Heart right ventricle (tissue), 16 donors: ENCODE measurements at regions not wholly inside any gene's neighbourhood (a gene's known extent, or its start where the extent isn't known, plus 50 kb on each side); places are given as distances from the start of the nearest gene placed in this dataset.

ENCODE experiments used
- ATAC-seq, 8 donors: fragments of 200-7000 bp; cut with Tn5 transposase; one replicate each; pipeline ENCODE4 v1.9.1; 2020; ENCODE audit warnings: mild to moderate bottlenecking in 8 of 8, moderate library complexity in 8 of 8, moderate number of reproducible peaks in 1 of 8
- DNase-seq, 2 donors: peaks; one replicate each; pipeline ENCODE4 v3.0.0-alpha.2; 2020
- H3K27ac ChIP-seq, 10 donors: fragments of 200-600 bp; sonication (generic) in 2 of 10; one replicate each; pipeline versions ENCODE4 v1.5.0 to v1.8.0; 2020 to 2022; ENCODE audit warnings: mild to moderate bottlenecking in 3 of 10
- H3K27me3 ChIP-seq, 7 donors: fragments of 200-600 bp; one replicate each; pipeline ENCODE4 v1.8.0; 2021 to 2022; ENCODE audit warnings: mild to moderate bottlenecking in 2 of 7
- H3K36me3 ChIP-seq, 9 donors: fragments of 200-600 bp; sonication (generic) in 1 of 9; one replicate each; pipeline versions ENCODE4 v1.5.0 to v1.8.0; 2020 to 2022; ENCODE audit warnings: mild to moderate bottlenecking in 2 of 9
- H3K4me1 ChIP-seq, 9 donors: fragments of 200-600 bp; sonication (generic) in 1 of 9; one replicate each; pipeline versions ENCODE4 v1.5.0 to v1.8.0; 2020 to 2022; ENCODE audit warnings: mild to moderate bottlenecking in 4 of 9
- H3K4me3 ChIP-seq, 10 donors: fragments of 200-600 bp; sonication (generic) in 2 of 10; one replicate each; pipeline versions ENCODE4 v1.5.0 to v1.8.0; 2020 to 2022; ENCODE audit warnings: mild to moderate bottlenecking in 7 of 10, moderate library complexity in 2 of 10
- H3K9me3 ChIP-seq, 11 donors: fragments of 200-600 bp in 10 of 11; sonication (generic) in 2 of 11; one replicate each; pipeline versions ENCODE4 v1.5.0 to v1.8.0; 2013 to 2022; ENCODE audit warnings: mild to moderate bottlenecking in 2 of 11, control low read depth in 1 of 11, moderate library complexity in 1 of 11
- WGBS, 2 donors: extraction: QIAGEN DNeasy Blood & Tissue Kit; methylation state at CpG; one replicate each; pipeline ENCODE4 v1.1.7; 2013; ENCODE audit warnings: inconsistent platforms in 1 of 2; 5-methylcytosine and 5-hydroxymethylcytosine counted together
- intact Hi-C, 10 donors: fragments of 100-400 bp; cut with DNase I; formaldehyde crosslinking; loops; one replicate each; pipeline versions ENCODE4 v1.11.1 to v1.14.2; 2022
- TF ChIP-seq, protein P1 (sequence below), 9 donors: fragments of 200-600 bp; sonication (generic) in 2 of 9; IDR thresholded peaks; one replicate each; pipeline versions ENCODE4 v1.5.0 to v1.8.0; 2021 to 2022; ENCODE audit warnings: antibody characterized with exemption in 9 of 9, mild to moderate bottlenecking in 5 of 9, moderate library complexity in 1 of 9
- donor health status: Arrhythmogenic right ventricular cardiomyopathy.
- donor health status: ischemic (EF 13 %, LVEDD 7.1; RV severe dilation, severe dysfunction).
- donor health status: healthy with polysubstance abuse.
- donor health status: DM: no; HTN: yes; CAD: no.
- donor health status: DM: no; HTN: no; CAD: no.
- donor health status: ischemic (EF 25% LVEDD 6.9; RV normal size, moderate dysfunction).
- donor health status: ischemic (EF 25% LVEDD 5.7; RV mildly dilated, moderate dysfunction).
- donor health status: healthy.
- donor health status: DM: yes; HTN: yes; CAD: no.
- donor health status: Ischemic cardiomyopathy.
- donor health status: ischemic (EF 35%, LVEDD 5.7; RV mildly dilated, moderate dysfunction).
- donor health status: nonischemic (EF 11% LVEDD 7.7; RV severe dilation, severe dysfunction).
- donor health status: DM: yes; HTN: yes; CAD: no.
- donor health status: PGD.
- donor health status: ischemic (EF 29% LVEDD 5.4; RV normal size, mild dysfunction).
- donor health status: nonischemic (EF 23%, LVEDD 6.1; RV moderate dilation, normal function).

DNA sequence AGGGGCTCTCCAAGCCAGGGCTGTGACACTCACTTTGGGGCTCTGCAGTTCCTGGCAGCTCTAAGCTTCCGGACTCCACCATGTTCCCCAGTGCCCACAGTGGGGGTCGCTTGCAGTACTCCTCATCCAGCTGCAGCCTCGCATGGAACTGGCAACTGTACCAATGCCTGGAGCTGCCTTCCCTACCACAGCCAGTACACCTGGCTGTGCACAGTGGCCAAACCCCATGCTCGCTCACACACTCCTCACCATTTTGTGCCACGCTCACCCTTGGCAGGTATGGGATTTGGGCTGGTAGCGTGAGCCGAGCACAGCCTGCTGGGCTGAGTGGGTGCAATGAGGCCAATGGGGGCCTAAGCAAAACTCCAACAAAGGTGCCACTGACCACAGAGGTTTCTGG is 1369.9 kb downstream of the KCNT2 start:
- Histone ChIP-seq H3K27ac (no peak overlapping the region), H3K9me3 (peaks cover 0 to 21% (median 0%) of the 10 kb centered on the region in 11 donors), H3K36me3 (no peaks in the 10 kb centered on the region), H3K27me3 (no peaks in the 10 kb centered on the region), H3K4me3 (no peak overlapping the region), H3K4me1 (no peaks in the 10 kb centered on the region)
- WGBS, 2 donors = 93 to 95% methylated on average over 7 of the region's 7 CpGs
- DNase-seq (no peak), ATAC-seq (no peak)
- intact Hi-C loops = no loop called here
- TF ChIP-seq, protein P1, sequence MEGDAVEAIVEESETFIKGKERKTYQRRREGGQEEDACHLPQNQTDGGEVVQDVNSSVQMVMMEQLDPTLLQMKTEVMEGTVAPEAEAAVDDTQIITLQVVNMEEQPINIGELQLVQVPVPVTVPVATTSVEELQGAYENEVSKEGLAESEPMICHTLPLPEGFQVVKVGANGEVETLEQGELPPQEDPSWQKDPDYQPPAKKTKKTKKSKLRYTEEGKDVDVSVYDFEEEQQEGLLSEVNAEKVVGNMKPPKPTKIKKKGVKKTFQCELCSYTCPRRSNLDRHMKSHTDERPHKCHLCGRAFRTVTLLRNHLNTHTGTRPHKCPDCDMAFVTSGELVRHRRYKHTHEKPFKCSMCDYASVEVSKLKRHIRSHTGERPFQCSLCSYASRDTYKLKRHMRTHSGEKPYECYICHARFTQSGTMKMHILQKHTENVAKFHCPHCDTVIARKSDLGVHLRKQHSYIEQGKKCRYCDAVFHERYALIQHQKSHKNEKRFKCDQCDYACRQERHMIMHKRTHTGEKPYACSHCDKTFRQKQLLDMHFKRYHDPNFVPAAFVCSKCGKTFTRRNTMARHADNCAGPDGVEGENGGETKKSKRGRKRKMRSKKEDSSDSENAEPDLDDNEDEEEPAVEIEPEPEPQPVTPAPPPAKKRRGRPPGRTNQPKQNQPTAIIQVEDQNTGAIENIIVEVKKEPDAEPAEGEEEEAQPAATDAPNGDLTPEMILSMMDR (IDR thresholded peaks at IDR 0.05) = no peak

DNA sequence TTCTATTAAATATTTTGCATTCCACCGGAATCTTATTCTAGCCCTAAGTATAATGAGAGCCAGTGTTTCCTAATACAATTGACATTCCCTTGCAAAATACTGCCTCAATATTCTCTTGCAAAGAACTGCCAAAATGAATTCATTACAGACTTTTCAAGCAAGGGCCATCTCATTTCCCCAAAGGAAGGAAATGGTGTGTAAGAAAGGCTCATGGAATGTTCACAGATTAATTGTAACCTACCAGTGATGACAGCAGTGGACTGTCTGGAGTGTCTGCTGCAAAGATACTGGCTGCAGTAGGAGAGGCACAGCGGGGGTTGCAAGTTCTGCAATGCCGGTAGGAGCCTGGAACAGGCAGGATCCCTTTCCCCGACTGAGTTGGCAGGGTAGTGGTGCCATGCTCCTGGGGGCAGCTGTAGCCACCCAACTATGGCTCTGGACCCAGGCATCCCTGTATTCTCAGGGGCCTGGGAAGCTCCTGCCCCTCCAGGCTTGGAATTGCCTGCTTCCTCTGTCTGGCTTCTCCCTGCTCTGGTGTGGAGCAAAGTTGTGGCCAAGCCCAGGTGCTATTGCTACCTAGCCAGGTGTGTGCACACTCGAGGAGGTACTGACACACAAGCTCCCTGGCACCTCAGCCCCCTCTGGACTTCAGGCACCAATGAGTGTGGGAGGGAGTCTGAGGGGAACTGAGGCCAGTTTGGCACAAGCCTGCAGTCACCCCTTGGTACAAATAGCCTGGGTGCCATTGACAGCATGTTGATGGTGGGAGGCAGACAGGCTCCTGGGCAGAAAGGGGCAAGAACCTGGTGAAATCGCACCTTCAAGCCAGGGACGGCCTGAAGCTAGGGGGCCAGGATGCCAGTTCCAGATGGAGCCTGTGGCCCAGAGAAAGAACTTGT is 1371.0 kb downstream of the KCNT2 start:
- no peak for ATAC-seq
- TF ChIP-seq, protein P1 (IDR thresholded peaks at IDR 0.05) = no peak
- WGBS, 2 donors = 45 to 54% methylated on average over 7 of the region's 7 CpGs

DNA sequence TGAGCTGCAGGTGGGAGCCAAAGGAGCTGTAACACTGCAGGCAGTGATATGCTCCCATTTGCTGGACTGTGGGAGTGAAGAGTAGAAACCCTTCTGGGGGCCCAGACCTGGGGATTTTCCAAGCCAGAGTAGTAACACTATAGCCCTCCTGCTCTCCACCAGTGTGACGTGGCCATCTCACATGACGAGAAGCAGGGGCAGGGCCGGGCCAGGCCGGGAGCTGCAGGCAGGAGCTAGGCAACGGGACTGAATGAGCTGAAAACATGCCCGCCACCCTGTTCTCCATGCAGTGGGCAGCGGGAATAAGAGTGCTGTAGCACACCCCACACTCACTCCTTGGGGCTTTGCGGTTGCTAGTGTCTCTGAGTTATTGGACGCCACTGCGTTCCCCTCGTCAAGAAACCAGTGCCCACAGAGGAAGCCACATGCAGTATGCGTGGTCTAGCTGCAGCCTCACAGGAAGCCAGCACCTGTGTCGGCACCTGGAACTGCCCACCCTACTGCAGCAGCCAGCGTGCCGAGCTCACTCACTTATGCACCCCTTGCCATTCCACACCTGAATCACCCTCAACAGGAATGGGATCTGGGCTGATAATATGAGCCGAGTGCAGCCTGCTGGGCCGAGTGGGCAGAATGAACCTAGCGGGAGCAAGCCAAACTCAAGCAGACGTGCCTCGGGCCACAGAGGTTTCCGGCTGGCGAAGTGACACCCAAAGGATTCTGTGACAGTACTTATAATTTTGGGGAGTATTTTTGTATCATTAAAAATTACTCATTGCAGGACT is 1389.6 kb downstream of the KCNT2 start:
- Histone ChIP-seq H3K36me3 (no peaks in the 10 kb centered on the region), H3K27me3 (no peaks in the 10 kb centered on the region), H3K4me1 (no peaks in the 10 kb centered on the region), H3K27ac (no peak overlapping the region), H3K9me3 (peaks cover 0 to 24% (median 0%) of the 10 kb centered on the region in 11 donors), H3K4me3 (no peak overlapping the region)
- TF ChIP-seq, protein P1 (IDR thresholded peaks at IDR 0.05) = no peak
- no peak for ATAC-seq
- 91 to 94% methylated on average over 22 of the region's 22 CpGs for WGBS, 2 donors
- intact Hi-C loops = no loop called here
- DNase-seq = no peak

More for the DNA sequence above, 1371.0 kb downstream of the KCNT2 start:
- intact Hi-C loops = no loop called here
- H3K4me3 ChIP-seq = no peak overlapping the region
- DNase-seq = no peak
- H3K27me3 ChIP-seq = no peaks in the 10 kb centered on the region
- H3K27ac ChIP-seq = no peak overlapping the region
- no peaks in the 10 kb centered on the region for H3K4me1 ChIP-seq
- no peaks in the 10 kb centered on the region for H3K36me3 ChIP-seq
- peaks cover 0 to 21% (median 0%) of the 10 kb centered on the region in 11 donors for H3K9me3 ChIP-seq

DNA sequence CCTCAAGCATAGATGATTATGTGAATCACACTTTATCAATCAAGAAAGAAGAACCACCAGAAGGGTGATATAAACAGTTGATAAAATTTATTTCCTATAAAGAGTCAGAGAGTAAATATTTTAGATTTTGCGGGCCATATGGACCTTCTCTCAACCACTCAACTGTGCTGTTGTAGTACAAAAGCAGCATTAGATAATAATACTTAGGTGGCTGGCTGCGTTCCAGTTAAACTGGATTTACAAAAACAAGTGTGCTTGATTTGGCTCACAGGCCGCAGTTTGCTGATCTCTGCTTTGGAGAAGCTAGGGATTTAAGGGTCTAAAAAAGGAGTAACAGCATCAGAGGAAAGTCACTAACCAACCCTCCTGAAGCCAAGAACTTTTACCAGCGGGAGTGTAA is 1406.0 kb downstream of the KCNT2 start:
- Histone ChIP-seq H3K27me3 (no peaks in the 10 kb centered on the region), H3K27ac (no peak overlapping the region), H3K4me3 (no peak overlapping the region), H3K36me3 (no peaks in the 10 kb centered on the region), H3K9me3 (no peaks in the 10 kb centered on the region), H3K4me1 (no peaks in the 10 kb centered on the region)
- DNase-seq (peak in 1 of 2 donors; percentile 9), ATAC-seq (no peak)
- TF ChIP-seq, protein P1 (IDR thresholded peaks at IDR 0.05) = no peak
- intact Hi-C loops = no loop called here
- WGBS, 2 donors = 24 to 26% methylated on average over 4 of the region's 4 CpGs
